Stomach (tissue), 8 donors: ENCODE measurements at regions not wholly inside any gene's neighbourhood (a gene's known extent, or its start where the extent isn't known, plus 50 kb on each side); places are given as distances from the start of the nearest gene placed in this dataset.
A peak's percentile ranks its signal among the peaks of the same experiment; 100 is the strongest.

ENCODE experiments used
- DNase-seq, 2 donors: peaks; one replicate each; pipeline versions ENCODE4 v3.0.0 to v3.0.0-alpha.2; 2013 to 2019
- H3K27ac ChIP-seq, 5 donors: fragments of 200-600 bp in 4 of 5; sonication (generic) in 4 of 5; one replicate each; pipeline ENCODE4 v1.5.1; 2013 to 2019; ENCODE audit warnings: mild to moderate bottlenecking in 1 of 5, moderate library complexity in 1 of 5
- H3K27me3 ChIP-seq, 3 donors: fragments of 200-600 bp; sonication (generic); one replicate each; pipeline ENCODE4 v1.5.1; 2017 to 2019; ENCODE audit warnings: mixed run types in 1 of 3
- H3K36me3 ChIP-seq, 4 donors: fragments of 200-600 bp; sonication (generic); 1 replicate in 3 of 4; 2 replicates in 1 of 4; pipeline ENCODE4 v1.5.1; 2016 to 2019
- H3K4me1 ChIP-seq, 4 donors: fragments of 200-600 bp; sonication (generic); one replicate each; pipeline ENCODE4 v1.5.1; 2016 to 2019
- H3K4me3 ChIP-seq, 4 donors: fragments of 200-600 bp; sonication (generic) in 3 of 4; one replicate each; pipeline ENCODE4 v1.5.1; 2016 to 2019; ENCODE audit warnings: mild to moderate bottlenecking in 1 of 4
- H3K9me3 ChIP-seq, 4 donors: fragments of 200-600 bp; sonication (generic); one replicate each; pipeline ENCODE4 v1.5.1; 2016 to 2019
- EP300 ChIP-seq: sonication (generic); formaldehyde crosslinking; IDR thresholded peaks from one replicate; pipeline ENCODE4 v1.6.1; 2017; ENCODE audit warnings: antibody characterized with exemption
- POLR2A ChIP-seq, 4 donors: fragments of 450-650 bp; IDR thresholded peaks; one replicate each; pipeline ENCODE4 v1.6.1; 2016; ENCODE audit warnings: antibody characterized with exemption in 4 of 4, control low read depth in 2 of 4, mild to moderate bottlenecking in 1 of 4, moderate library complexity in 1 of 4
- POLR2AphosphoS5 ChIP-seq, 3 donors: sonication (generic); formaldehyde crosslinking; IDR thresholded peaks; one replicate each; pipeline ENCODE4 v1.6.1; 2016; ENCODE audit warnings: antibody characterized with exemption in 3 of 3
- WGBS, 5 donors: extraction: QIAGEN DNeasy Blood & Tissue Kit in 3 of 5; methylation state at CpG; one replicate each; pipeline versions ENCODE4 v1.1.5 to v1.1.7; 2013 to 2018; 5-methylcytosine and 5-hydroxymethylcytosine counted together
- intact Hi-C: fragments of 100-400 bp; cut with DNase I; formaldehyde crosslinking; loops from one replicate; pipeline ENCODE4 v1.15.1; 2023; ENCODE audit warnings: low total_unique reads
- TF ChIP-seq, protein P1 (sequence below), 7 experiments: fragments of 450-650 bp in 4 of 7; fragments of 200-600 bp in 3 of 7; sonication (generic) in 3 of 7; IDR thresholded peaks; one replicate each; pipeline ENCODE4 v1.5.1; 2016 to 2019; ENCODE audit warnings: antibody characterized with exemption in 7 of 7, control low read depth in 2 of 7, mild to moderate bottlenecking in 1 of 7
- donor health status: healthy with polysubstance abuse.
- donor health status: Bipolar disorder and iron deficiency.
- donor health status: healthy.

GRCh38 chr11:91802475-91802874 is 422.1 kb upstream of the FAT3 start:
- WGBS, 5 donors, result 69 to 90% (median 75%) methylated on average over 6 of the region's 6 CpGs
- H3K4me3 ChIP-seq, result no peak overlapping the region
- no peaks in the 10 kb centered on the region for H3K27me3 ChIP-seq
- no peak for TF ChIP-seq POLR2A (IDR thresholded peaks at IDR 0.05)
- TF ChIP-seq POLR2AphosphoS5 (IDR thresholded peaks at IDR 0.05), result no peak
- TF ChIP-seq, protein P1, sequence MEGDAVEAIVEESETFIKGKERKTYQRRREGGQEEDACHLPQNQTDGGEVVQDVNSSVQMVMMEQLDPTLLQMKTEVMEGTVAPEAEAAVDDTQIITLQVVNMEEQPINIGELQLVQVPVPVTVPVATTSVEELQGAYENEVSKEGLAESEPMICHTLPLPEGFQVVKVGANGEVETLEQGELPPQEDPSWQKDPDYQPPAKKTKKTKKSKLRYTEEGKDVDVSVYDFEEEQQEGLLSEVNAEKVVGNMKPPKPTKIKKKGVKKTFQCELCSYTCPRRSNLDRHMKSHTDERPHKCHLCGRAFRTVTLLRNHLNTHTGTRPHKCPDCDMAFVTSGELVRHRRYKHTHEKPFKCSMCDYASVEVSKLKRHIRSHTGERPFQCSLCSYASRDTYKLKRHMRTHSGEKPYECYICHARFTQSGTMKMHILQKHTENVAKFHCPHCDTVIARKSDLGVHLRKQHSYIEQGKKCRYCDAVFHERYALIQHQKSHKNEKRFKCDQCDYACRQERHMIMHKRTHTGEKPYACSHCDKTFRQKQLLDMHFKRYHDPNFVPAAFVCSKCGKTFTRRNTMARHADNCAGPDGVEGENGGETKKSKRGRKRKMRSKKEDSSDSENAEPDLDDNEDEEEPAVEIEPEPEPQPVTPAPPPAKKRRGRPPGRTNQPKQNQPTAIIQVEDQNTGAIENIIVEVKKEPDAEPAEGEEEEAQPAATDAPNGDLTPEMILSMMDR (IDR thresholded peaks at IDR 0.05), result no peak
- TF ChIP-seq EP300, result no peak
- no peak overlapping the region for H3K27ac ChIP-seq
- no peak for DNase-seq
- intact Hi-C loops, result no loop called here
- peaks cover 0 to 11% (median 5%) of the 10 kb centered on the region in 4 donors for H3K4me1 ChIP-seq
- no peaks in the 10 kb centered on the region for H3K36me3 ChIP-seq
- no peaks in the 10 kb centered on the region for H3K9me3 ChIP-seq

- intact Hi-C loops, result no loop called here
- Histone ChIP-seq H3K27me3 (no peaks in the 10 kb centered on the region), H3K4me1 (peaks cover 0 to 28% (median 14%) of the 10 kb centered on the region in 4 donors), H3K27ac (no peak overlapping the region), H3K36me3 (no peaks in the 10 kb centered on the region), H3K9me3 (no peaks in the 10 kb centered on the region), H3K4me3 (no peak overlapping the region)
- no peak for DNase-seq
- TF ChIP-seq POLR2AphosphoS5 (IDR thresholded peaks at IDR 0.05) (no peak), EP300 (no peak), POLR2A (IDR thresholded peaks at IDR 0.05) (no peak)
- TF ChIP-seq, protein P1 (IDR thresholded peaks at IDR 0.05), result no peak
- WGBS, 5 donors, result 58 to 77% (median 66%) methylated on average over 9 of the region's 9 CpGs
These were observed 424.3 kb upstream of the FAT3 start for GRCh38 chr11:91800208-91800914.

- H3K4me1 ChIP-seq, result peaks cover 0 to 39% (median 18%) of the 10 kb centered on the region in 4 donors
- H3K9me3 ChIP-seq, result no peaks in the 10 kb centered on the region
- no peak for TF ChIP-seq POLR2AphosphoS5 (IDR thresholded peaks at IDR 0.05)
- H3K27me3 ChIP-seq, result no peaks in the 10 kb centered on the region
- 88 to 100% (median 96%) methylated on average over 5 to 7 of the region's 7 CpGs for WGBS, 5 donors
- no peak overlapping the region for H3K27ac ChIP-seq
- no peak overlapping the region for H3K4me3 ChIP-seq
- DNase-seq, result no peak
- intact Hi-C loops, result no loop called here
- H3K36me3 ChIP-seq, result no peaks in the 10 kb centered on the region
These were observed 426.4 kb upstream of the FAT3 start for GRCh38 chr11:91798240-91798639.

- peak in 1 of 2 donors; percentile 62 for DNase-seq
- H3K27ac ChIP-seq, result peak overlapping the region in 4 of 5 donors; percentile 22 to 76 (median 56)
- intact Hi-C loops, result no loop called here
These were observed 427.6 kb upstream of the FAT3 start for GRCh38 chr11:91796999-91797398.

More at GRCh38 chr11:91796999-91797398, 427.6 kb upstream of the FAT3 start:
- peaks cover 0 to 37% (median 16%) of the 10 kb centered on the region in 4 donors for H3K4me1 ChIP-seq
- H3K36me3 ChIP-seq, result no peaks in the 10 kb centered on the region
- no peaks in the 10 kb centered on the region for H3K9me3 ChIP-seq
- H3K27me3 ChIP-seq, result no peaks in the 10 kb centered on the region
- no peak overlapping the region for H3K4me3 ChIP-seq
- TF ChIP-seq, protein P1 (IDR thresholded peaks at IDR 0.05), result peak in 1 of 7 experiments; percentile 18
- TF ChIP-seq POLR2AphosphoS5 (IDR thresholded peaks at IDR 0.05), result peak in 2 of 3 donors; percentile 30 to 67
- TF ChIP-seq POLR2A (IDR thresholded peaks at IDR 0.05), result no peak
